Lung (tissue), 11 donors: ENCODE measurements at regions not wholly inside any gene's neighbourhood (a gene's known extent, or its start where the extent isn't known, plus 50 kb on each side); places are given as distances from the start of the nearest gene placed in this dataset.

Source experiments
- ATAC-seq: fragments of 200-7000 bp; cut with Tn5 transposase; one replicate; pipeline ENCODE4 v1.9.1; 2020; ENCODE audit warnings: moderate number of reproducible peaks; ENCODE audit not compliant: insufficient read depth, low FRiP score
- DNase-seq, 3 donors: peaks; one replicate each; pipeline ENCODE4 v3.0.0-alpha.2; 2013 to 2017
- H3K27ac ChIP-seq, 2 donors: one replicate each; pipeline ENCODE4 v1.5.1; 2013; ENCODE audit warnings: mild to moderate bottlenecking in 2 of 2, moderate library complexity in 2 of 2, control low read depth in 1 of 2, inconsistent platforms in 1 of 2, low read depth in 1 of 2, low read length in 1 of 2
- H3K27me3 ChIP-seq, 3 donors: one replicate each; pipeline ENCODE4 v1.5.1; 2013; ENCODE audit warnings: low read length in 2 of 3; ENCODE audit not compliant: control insufficient read depth in 3 of 3, insufficient read depth in 3 of 3
- H3K36me3 ChIP-seq, 4 donors: one replicate each; pipeline ENCODE4 v1.5.1; 2013; ENCODE audit warnings: low read length in 4 of 4, mild to moderate bottlenecking in 1 of 4, moderate library complexity in 1 of 4; ENCODE audit not compliant: control insufficient read depth in 4 of 4, insufficient read depth in 4 of 4
- H3K4me1 ChIP-seq, 5 donors: one replicate each; pipeline ENCODE4 v1.5.1; 2013; ENCODE audit warnings: low read length in 5 of 5, mild to moderate bottlenecking in 2 of 5, moderate library complexity in 1 of 5; ENCODE audit not compliant: control insufficient read depth in 5 of 5, insufficient read depth in 5 of 5
- H3K4me3 ChIP-seq: one replicate; pipeline ENCODE4 v1.5.1; 2013; ENCODE audit warnings: mild to moderate bottlenecking, control low read depth, moderate library complexity
- H3K9ac ChIP-seq, 2 donors: one replicate each; pipeline ENCODE4 v1.5.1; 2013; ENCODE audit warnings: low read length in 2 of 2, control low read depth in 1 of 2; ENCODE audit not compliant: insufficient read depth in 1 of 2
- H3K9me3 ChIP-seq, 4 donors: one replicate each; pipeline ENCODE4 v1.5.1; 2013; ENCODE audit warnings: low read length in 3 of 4, mild to moderate bottlenecking in 1 of 4, moderate library complexity in 1 of 4; ENCODE audit not compliant: control insufficient read depth in 4 of 4, insufficient read depth in 3 of 4
- CTCF ChIP-seq: IDR thresholded peaks from 2 replicates; pipeline ENCODE4 v1.5.1; 2012; ENCODE audit warnings: mild to moderate bottlenecking; ENCODE audit errors: control extremely low read depth, extremely low read depth
- WGBS, 2 donors: extraction: QIAGEN DNeasy Blood & Tissue Kit; methylation state at CpG; one replicate each; pipeline ENCODE4 v1.1.7; 2013; 5-methylcytosine and 5-hydroxymethylcytosine counted together
- donor health status: control.
- donor health status: control.
- donor health status: Bipolar disorder and iron deficiency.
- donor health status: healthy.
- donor health status: DM: yes; HTN: yes; CAD: no.

GRCh38 chr4:189763583-189763982 lies 177.1 kb upstream of the FRG1 start:
- TF ChIP-seq CTCF: no peak
- no peaks in the 10 kb centered on the region for H3K27me3 ChIP-seq
- no peak overlapping the region for H3K27ac ChIP-seq
- H3K9ac ChIP-seq: no peak overlapping the region
- no peaks in the 10 kb centered on the region for H3K4me1 ChIP-seq
- H3K36me3 ChIP-seq: no peaks in the 10 kb centered on the region
- H3K9me3 ChIP-seq: no peaks in the 10 kb centered on the region
- DNase-seq: peak in 1 of 3 donors; percentile 6
- 83 to 84% methylated on average over 3 of the region's 3 CpGs for WGBS, 2 donors
- peak overlapping the region; percentile 16 for H3K4me3 ChIP-seq
- no peak for ATAC-seq

GRCh38 chr4:189765301-189765700 lies 175.4 kb upstream of the FRG1 start:
- Histone ChIP-seq H3K27me3 (no peaks in the 10 kb centered on the region), H3K27ac (no peak overlapping the region), H3K4me3 (no peak overlapping the region), H3K36me3 (no peaks in the 10 kb centered on the region), H3K4me1 (no peaks in the 10 kb centered on the region), H3K9me3 (peaks cover 0 to 1% (median 0%) of the 10 kb centered on the region in 4 donors), H3K9ac (no peak overlapping the region)
- TF ChIP-seq CTCF: no peak
- ATAC-seq (no peak), DNase-seq (no peak)
- WGBS, 2 donors: 78 to 83% methylated on average over 10 of the region's 10 CpGs

DNA sequence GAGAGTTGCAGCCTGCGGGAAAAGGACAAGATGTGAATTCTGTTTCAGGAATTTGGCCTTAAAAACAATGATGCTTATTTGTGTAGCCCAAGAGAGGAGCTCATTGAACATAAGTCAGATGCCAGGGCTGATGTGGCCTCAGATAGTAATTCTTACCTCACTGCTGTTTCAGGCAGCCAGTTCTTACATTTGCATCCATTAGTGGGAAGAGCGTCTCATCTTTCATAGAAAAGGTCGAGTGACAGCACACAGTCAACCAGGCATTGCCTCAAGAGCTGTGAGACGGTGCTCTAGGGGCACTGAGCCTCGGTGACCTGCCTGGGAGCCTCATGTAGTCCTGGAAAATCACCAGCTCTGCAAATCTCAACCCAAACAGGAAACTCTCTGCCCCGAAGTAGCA lies 174.9 kb upstream of the FRG1 start:
- H3K27ac ChIP-seq: no peak overlapping the region
- no peaks in the 10 kb centered on the region for H3K27me3 ChIP-seq
- no peak for DNase-seq
- TF ChIP-seq CTCF: no peak
- peaks cover 0 to 1% (median 0%) of the 10 kb centered on the region in 4 donors for H3K9me3 ChIP-seq
- no peak overlapping the region for H3K4me3 ChIP-seq
- 63 to 75% methylated on average over 6 of the region's 6 CpGs for WGBS, 2 donors
- no peak for ATAC-seq
- H3K9ac ChIP-seq: no peak overlapping the region
- no peaks in the 10 kb centered on the region for H3K36me3 ChIP-seq
- H3K4me1 ChIP-seq: no peaks in the 10 kb centered on the region

DNA sequence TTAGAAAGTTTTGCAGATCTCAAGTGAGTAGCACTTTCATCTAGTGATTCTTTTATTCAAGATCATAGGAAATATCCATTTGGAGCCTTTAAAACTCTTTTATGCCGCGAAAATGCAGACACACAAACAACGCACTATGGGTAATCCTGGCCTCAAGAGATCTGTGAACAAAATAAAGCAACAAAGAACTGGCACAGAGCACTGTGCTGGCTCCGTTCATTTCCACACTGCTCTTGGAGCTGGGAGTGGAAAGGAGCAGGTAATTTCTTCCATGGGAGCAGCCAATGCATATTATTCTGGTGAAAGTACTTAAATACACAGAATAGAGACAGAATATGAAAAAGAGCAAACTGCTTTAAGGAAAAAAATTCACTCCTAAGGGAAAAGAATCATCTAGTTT lies 172.7 kb upstream of the FRG1 start:
- WGBS, 2 donors: 83 to 90% methylated on average over 4 of the region's 4 CpGs
- ATAC-seq: no peak
- TF ChIP-seq CTCF: no peak
- Histone ChIP-seq H3K9ac (no peak overlapping the region), H3K4me1 (no peaks in the 10 kb centered on the region), H3K36me3 (no peaks in the 10 kb centered on the region), H3K9me3 (peaks cover 0 to 5% (median 0%) of the 10 kb centered on the region in 4 donors), H3K27ac (no peak overlapping the region), H3K4me3 (no peak overlapping the region), H3K27me3 (no peaks in the 10 kb centered on the region)
- no peak for DNase-seq
